Activated CD4-positive, alpha-beta T cell treated with anti-CD3 and anti-CD28 coated beads, Interleukin-2, amount 50 U/mL, for 1 hour (primary cell): ENCODE measurements at regions not wholly inside any gene's neighbourhood (a gene's known extent, or its start where the extent isn't known, plus 50 kb on each side); places are given as distances from the start of the nearest gene placed in this dataset.
A peak's percentile ranks its signal among the peaks of the same experiment; 100 is the strongest.
"Not testable (repeated sequence)": the region's sequence is repeated elsewhere in the genome, so short reads cannot be mapped to it uniquely, and the experiment has no call there.

Experiments used
- DNase-seq: peaks from one replicate; pipeline ENCODE4 v3.0.0-alpha.2; 2020

DNA sequence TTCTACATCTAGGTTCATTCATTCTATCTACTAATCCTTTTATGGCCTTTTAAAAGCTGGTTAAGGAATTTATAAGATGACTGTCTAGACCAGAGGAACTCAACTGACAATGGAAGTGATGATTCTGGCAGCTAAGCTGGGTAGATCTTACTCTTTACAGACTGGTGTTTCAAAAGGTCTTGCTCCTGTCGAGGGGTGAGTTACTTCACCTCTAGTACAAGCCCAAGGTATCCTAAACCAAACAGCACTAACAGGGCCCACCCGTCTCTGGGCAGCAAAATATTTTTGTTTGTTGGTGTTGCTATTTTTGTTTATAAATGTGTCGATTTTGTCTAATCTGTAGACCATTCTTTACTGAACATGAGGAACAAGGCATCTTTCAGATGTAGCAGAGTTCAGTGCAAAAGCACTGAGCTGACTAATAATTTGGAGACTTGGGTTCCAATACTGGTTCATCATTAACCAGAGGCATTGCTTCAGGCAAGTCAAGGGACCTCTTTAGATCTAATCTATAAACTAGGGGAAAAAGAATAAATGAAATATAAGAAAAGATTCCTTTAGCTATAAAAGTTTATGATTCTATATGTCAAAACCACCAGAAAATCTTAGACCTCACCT, 90.3 kb upstream of the FRG1 start:
- no peak for DNase-seq

GRCh38 chr4:189858435-189858834, 82.2 kb upstream of the FRG1 start:
- DNase-seq = no peak

DNA sequence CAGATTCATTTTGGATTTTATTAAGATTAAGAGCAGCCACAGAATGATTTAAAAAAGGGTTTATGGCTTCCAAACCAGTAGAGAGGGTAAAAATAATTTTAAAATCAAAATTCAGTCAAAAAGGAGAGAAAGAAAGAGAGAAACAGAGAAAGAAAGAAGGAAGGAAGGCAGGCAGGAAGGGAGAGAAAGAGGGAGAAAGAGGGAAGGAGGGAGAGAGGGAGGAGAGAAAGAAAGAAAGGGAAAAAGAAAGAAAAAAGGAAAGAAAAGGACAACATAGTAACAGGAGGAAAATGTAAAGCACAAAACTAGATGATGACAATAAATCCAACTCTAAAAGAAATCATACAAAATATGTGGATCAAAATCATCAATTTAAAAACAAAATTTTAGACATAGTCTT, 79.6 kb upstream of the FRG1 start:
- DNase-seq = no peak

DNA sequence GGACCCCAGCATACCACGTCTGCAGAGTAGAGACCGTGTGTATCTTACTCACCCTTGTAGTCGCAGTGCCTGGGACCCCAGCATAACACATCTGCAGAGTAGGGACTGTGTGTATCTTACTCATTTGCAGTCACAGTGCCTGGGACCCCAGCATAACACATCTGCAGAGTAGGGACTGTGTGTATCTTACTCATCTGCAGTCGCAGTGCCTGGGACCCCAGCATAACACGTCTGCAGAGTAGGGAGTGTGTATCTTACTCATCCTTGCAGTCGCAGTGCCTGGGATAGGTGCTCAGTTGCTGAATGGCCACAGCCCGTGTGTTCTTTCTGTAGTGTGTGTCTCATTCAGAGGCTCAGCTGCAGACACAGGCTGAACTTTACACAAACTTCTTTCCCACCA, 71.4 kb upstream of the FRG1 start:
- DNase-seq = no peak

DNA sequence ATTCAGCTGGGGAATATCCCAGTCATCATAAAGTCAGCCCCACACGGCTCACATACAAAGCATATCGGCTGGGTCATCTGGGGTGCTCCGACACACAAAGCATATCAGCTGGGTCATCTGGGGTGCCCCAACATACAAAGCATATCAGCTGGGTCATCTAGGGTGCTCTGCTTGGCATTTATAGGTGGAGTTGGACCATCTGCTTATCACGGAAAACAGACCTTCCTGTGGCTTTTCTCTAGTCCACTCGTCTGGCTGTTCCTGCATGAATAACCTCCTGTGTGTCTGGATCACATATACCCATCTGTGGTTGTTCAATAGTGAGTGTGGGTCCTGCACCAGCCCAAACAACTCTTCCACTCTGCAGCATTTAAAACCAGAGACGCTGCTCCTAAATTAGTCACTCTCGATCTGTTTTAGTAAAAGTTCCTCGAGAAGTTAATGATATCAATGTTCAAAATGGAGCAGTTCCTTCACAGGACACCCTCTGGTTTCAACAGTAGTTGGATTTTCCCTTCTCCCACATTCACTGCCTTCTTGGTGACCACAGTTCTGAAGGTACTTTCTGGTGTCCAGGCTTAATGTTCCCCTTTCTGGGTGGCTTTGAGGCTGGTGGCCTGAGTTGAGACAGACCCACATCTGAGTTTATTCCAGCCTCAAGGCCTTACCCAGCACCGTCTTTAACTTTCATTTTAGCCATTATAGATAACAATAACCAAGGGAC, 70.0 kb upstream of the FRG1 start:
- no peak for DNase-seq

DNA sequence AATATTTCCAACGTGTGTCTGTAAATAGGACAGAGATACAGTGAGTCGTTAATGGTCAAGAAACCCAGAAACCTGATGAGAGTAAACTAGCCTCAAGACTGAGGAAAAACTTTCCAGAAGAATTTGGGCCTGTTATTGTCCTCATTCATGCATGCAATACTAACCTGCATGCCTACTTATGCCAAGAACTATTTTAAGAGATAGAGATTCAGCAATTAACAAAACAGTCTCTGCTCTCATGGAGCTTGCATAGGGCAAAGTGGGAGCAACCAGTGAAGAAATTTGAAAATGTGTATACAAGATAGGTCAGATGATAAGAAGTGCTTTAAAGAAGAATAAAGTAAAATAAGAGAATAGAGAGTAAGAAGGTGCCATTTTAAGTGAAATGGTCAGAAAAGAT, 66.1 kb upstream of the FRG1 start:
- DNase-seq = no peak

- DNase-seq = peak; percentile 2
Measured at GRCh38 chr4:189881190-189881589, 59.5 kb upstream of the FRG1 start.

- DNase-seq = not testable (repeated sequence)
Measured at GRCh38 chr4:189888407-189888806, 52.3 kb upstream of the FRG1 start.
